Endothelial cell of umbilical vein (primary cell): ENCODE measurements at regions not wholly inside any gene's neighbourhood (a gene's known extent, or its start where the extent isn't known, plus 50 kb on each side); places are given as distances from the start of the nearest gene placed in this dataset.

Experiments
- BruUV-seq: library from RNA; stranded (reverse); fragments of 400-500 nt; replicated peaks from 2 replicates; lab custom pipeline; 2021; lab: Mats Ljungman, UMichigan
- CTCF ChIA-PET: fragments of 300-600, 350-600 bp; sonication (Branson Sonifier 250); formaldehyde crosslinking; loops from one replicate; lab custom pipeline; 2021; ENCODE audit warnings: antibody characterized with exemption, inconsistent platforms; lab: Charles Lee
- POLR2A ChIA-PET: fragments of 300-600, 350-600 bp; sonication (Branson Sonifier 250); formaldehyde crosslinking; loops from one replicate; lab custom pipeline; 2021; ENCODE audit warnings: antibody characterized with exemption, inconsistent platforms; lab: Charles Lee
- DNase-seq: peaks from one replicate; pipeline ENCODE4 v3.0.0-alpha.2; 2011; ENCODE audit warnings: low read depth, low spot score
- FAIRE-seq: peaks from 2 replicates; lab custom pipeline; 2011; peaks lifted over from hg19 to GRCh38; lab: Jason Lieb, UNC
- H2AFZ ChIP-seq: 2 replicates; pipeline ENCODE4 v1.6.0; 2012; ENCODE audit warnings: low read depth, low read length, control low read depth, inconsistent platforms
- H3K27ac ChIP-seq: 2 replicates; pipeline ENCODE4 v1.5.1; 2011; ENCODE audit warnings: low read depth, mild to moderate bottlenecking, control low read depth, low read length, moderate library complexity; ENCODE audit not compliant: insufficient read depth
- H3K27me3 ChIP-seq, 2 experiments: 2 replicates each; pipeline versions ENCODE4 v1.6.0 to v1.6.1; 2011; ENCODE audit warnings: low read length in 2 of 2, mixed read lengths in 1 of 2; ENCODE audit not compliant: control insufficient read depth in 2 of 2, insufficient read depth in 2 of 2
- H3K36me3 ChIP-seq, 2 experiments: 2 replicates in 1 of 2; 3 replicates in 1 of 2; pipeline ENCODE4 v1.5.1; 2011; ENCODE audit warnings: low read length in 2 of 2, mild to moderate bottlenecking in 1 of 2, moderate library complexity in 1 of 2; ENCODE audit not compliant: control insufficient read depth in 2 of 2, insufficient read depth in 2 of 2; ENCODE audit errors: extremely low read depth in 1 of 2
- H3K4me1 ChIP-seq: 3 replicates; pipeline ENCODE4 v1.5.1; 2011; ENCODE audit warnings: mild to moderate bottlenecking, low read length; ENCODE audit not compliant: control insufficient read depth, insufficient read depth; ENCODE audit errors: extremely low read depth
- H3K4me2 ChIP-seq: 2 replicates; pipeline ENCODE4 v1.6.1; 2011; ENCODE audit warnings: low read length, control low read depth, mixed read lengths; ENCODE audit not compliant: insufficient read depth
- H3K4me3 ChIP-seq, 3 experiments: fragments of 200-600 bp in 1 of 3; sonication (generic), shearing (Covaris generic) in 1 of 3; replicated peaks in 1 of 3; 2 replicates each; pipeline ENCODE4 v1.5.1; 2011 to 2016; ENCODE audit warnings: control low read depth in 3 of 3, low read length in 3 of 3, mild to moderate bottlenecking in 2 of 3, inconsistent platforms in 1 of 3, low read depth in 1 of 3, moderate library complexity in 1 of 3; ENCODE audit not compliant: insufficient read depth in 1 of 3
- H3K79me2 ChIP-seq: 2 replicates; pipeline ENCODE4 v1.6.0; 2012; ENCODE audit warnings: low read length, inconsistent platforms; ENCODE audit not compliant: control insufficient read depth, insufficient read depth
- H3K9ac ChIP-seq: replicated peaks from 2 replicates; pipeline ENCODE3; 2011; ENCODE audit warnings: low read length, control low read depth; ENCODE audit not compliant: insufficient read depth; ENCODE audit errors: extremely low read depth
- H3K9me1 ChIP-seq: replicated peaks from 3 replicates; pipeline ENCODE4 v1.6.0; 2011; ENCODE audit warnings: mild to moderate bottlenecking, low read length; ENCODE audit not compliant: control insufficient read depth, insufficient read depth; ENCODE audit errors: extremely low read depth
- H3K9me3 ChIP-seq: replicated peaks from 2 replicates; pipeline ENCODE4 v1.5.1; 2012; ENCODE audit warnings: low read length, inconsistent platforms; ENCODE audit not compliant: control insufficient read depth, insufficient read depth
- H4K20me1 ChIP-seq: replicated peaks from 2 replicates; pipeline ENCODE3; 2011; ENCODE audit warnings: mild to moderate bottlenecking, low read length; ENCODE audit not compliant: control insufficient read depth, insufficient read depth; ENCODE audit errors: extremely low read depth
- EZH2 ChIP-seq: IDR thresholded peaks from 2 replicates; pipeline ENCODE4 v1.6.1; 2012; ENCODE audit warnings: borderline replicate concordance, low read depth, mild to moderate bottlenecking, moderate library complexity, low read length, inconsistent platforms; ENCODE audit not compliant: severe bottlenecking
- FOS ChIP-seq: IDR thresholded peaks from 2 replicates; pipeline ENCODE4 v1.6.1; 2011; ENCODE audit warnings: mild to moderate bottlenecking, low read length, moderate library complexity, borderline replicate concordance; ENCODE audit not compliant: insufficient read depth
- GATA2 ChIP-seq: IDR thresholded peaks from 2 replicates; pipeline ENCODE4 v1.7.0; 2011; ENCODE audit warnings: low read depth, mild to moderate bottlenecking, moderate library complexity, mixed read lengths, low read length; ENCODE audit not compliant: insufficient read length, insufficient read depth
- MAX ChIP-seq: IDR thresholded peaks from 2 replicates; pipeline ENCODE4 v1.6.1; 2011; ENCODE audit not compliant: insufficient read depth, insufficient read length
- MYC ChIP-seq: IDR thresholded peaks from one replicate; pipeline ENCODE4 v1.6.1; 2011; ENCODE audit warnings: mild to moderate bottlenecking, low read depth, low read length
- POLR2AphosphoS5 ChIP-seq: IDR thresholded peaks from 2 replicates; pipeline ENCODE4 v1.6.1; 2012; ENCODE audit warnings: low read depth, mild to moderate bottlenecking, control low read depth, low read length, moderate library complexity; ENCODE audit not compliant: insufficient read depth
- dilution Hi-C: fragments of 300-500 bp; cut with MboI; formaldehyde crosslinking; loops from one replicate; pipeline ENCODE4 v1.15.0; 2019; ENCODE audit warnings: low sequenced_read_pairs; ENCODE audit not compliant: extremely low pct_ligation_motif_present
- intact Hi-C: fragments of 100-400 bp; cut with micrococcal nuclease; formaldehyde crosslinking; loops from one replicate; pipeline ENCODE4 v1.10.0; 2022

GRCh38 chr13:80151016-80151415, 189.9 kb downstream of the SPRY2 start:
- no peak for DNase-seq
- Histone ChIP-seq H4K20me1 (no peaks in the 10 kb centered on the region), H3K27me3 (no peaks in the 10 kb centered on the region), H3K4me2 (no peak overlapping the region), H3K27ac (no peak overlapping the region), H2AFZ (no peak overlapping the region), H3K79me2 (no peaks in the 10 kb centered on the region), H3K9ac (no peak overlapping the region), H3K36me3 (no peaks in the 10 kb centered on the region), H3K4me3 (no peak overlapping the region), H3K9me3 (no peaks in the 10 kb centered on the region), H3K4me1 (no peaks in the 10 kb centered on the region), H3K9me1 (no peaks in the 10 kb centered on the region)
- TF ChIP-seq GATA2 (no peak), FOS (peak; percentile 6)
- no peak for FAIRE-seq
- BruUV-seq: no TSS peak
- dilution Hi-C loops: no loop called here
- POLR2A ChIA-PET: no interaction called here
- intact Hi-C loops: no loop called here
- CTCF ChIA-PET: no interaction called here

GRCh38 chr13:80149736-80150135, 191.2 kb downstream of the SPRY2 start:
- H3K79me2 ChIP-seq: no peaks in the 10 kb centered on the region
- H3K36me3 ChIP-seq: no peaks in the 10 kb centered on the region
- H3K9ac ChIP-seq: no peak overlapping the region
- ChIA-PET POLR2A (no interaction called here), CTCF (interaction anchor here (0.7 kb wide), 1 partner anchor 184 kb away, joined by 3 read pairs; no protein-coding TSS in a partner anchor)
- no peak for TF ChIP-seq MAX
- TF ChIP-seq POLR2AphosphoS5: no peak
- TF ChIP-seq GATA2: no peak
- TF ChIP-seq EZH2: no peak
- no peak for TF ChIP-seq MYC
- intact Hi-C loops (no loop called here), dilution Hi-C loops (no loop called here)
- no peak overlapping the region for H3K4me2 ChIP-seq
- DNase-seq: no peak
- H3K27me3 ChIP-seq: no peaks in the 10 kb centered on the region
- H4K20me1 ChIP-seq: no peaks in the 10 kb centered on the region
- H3K27ac ChIP-seq: no peak overlapping the region
- H3K9me3 ChIP-seq: no peaks in the 10 kb centered on the region
- no peaks in the 10 kb centered on the region for H3K4me1 ChIP-seq
- no peak overlapping the region for H2AFZ ChIP-seq
- no peaks in the 10 kb centered on the region for H3K9me1 ChIP-seq
- no peak overlapping the region for H3K4me3 ChIP-seq
- no TSS peak for BruUV-seq
- no peak for FAIRE-seq
